Ovary (tissue), 7 donors: ENCODE measurements at regions not wholly inside any gene's neighbourhood (a gene's known extent, or its start where the extent isn't known, plus 50 kb on each side); places are given as distances from the start of the nearest gene placed in this dataset.

Source experiments
- DNase-seq, 5 donors: peaks; one replicate each; pipeline ENCODE4 v3.0.0-alpha.2; 2019 to 2020
- H3K27ac ChIP-seq, 2 donors: fragments of 200-600 bp; one replicate each; pipeline versions ENCODE4 v1.5.1 to v1.8.0; 2019 to 2022
- H3K27me3 ChIP-seq: fragments of 200-600 bp; one replicate; pipeline ENCODE4 v1.8.0; 2022
- H3K36me3 ChIP-seq: fragments of 200-600 bp; sonication (generic); one replicate; pipeline ENCODE4 v1.5.1; 2019
- H3K4me1 ChIP-seq: one replicate; pipeline ENCODE4 v1.8.1; 2013; ENCODE audit warnings: mild to moderate bottlenecking, moderate library complexity; ENCODE audit not compliant: insufficient read depth
- H3K4me3 ChIP-seq: fragments of 200-600 bp; sonication (generic); one replicate; pipeline ENCODE4 v1.5.1; 2017
- H3K9me3 ChIP-seq, 2 donors: fragments of 200-600 bp in 1 of 2; sonication (generic) in 1 of 2; one replicate each; pipeline versions ENCODE4 v1.5.1 to v1.8.1; 2013 to 2019; ENCODE audit warnings: mild to moderate bottlenecking in 1 of 2, moderate library complexity in 1 of 2
- EP300 ChIP-seq: sonication (generic); formaldehyde crosslinking; IDR thresholded peaks from one replicate; pipeline ENCODE4 v1.6.1; 2017; ENCODE audit warnings: antibody characterized with exemption
- POLR2A ChIP-seq: fragments of 450-650 bp; IDR thresholded peaks from one replicate; pipeline ENCODE4 v1.6.1; 2017; ENCODE audit warnings: antibody characterized with exemption, mild to moderate bottlenecking, moderate library complexity
- WGBS, 3 donors: extraction: QIAGEN DNeasy Blood & Tissue Kit in 1 of 3; methylation state at CpG; one replicate each; pipeline versions ENCODE4 v1.1.5 to v1.1.7; 2013 to 2017; 5-methylcytosine and 5-hydroxymethylcytosine counted together
- intact Hi-C, 4 donors: fragments of 100-400 bp; cut with DNase I; formaldehyde crosslinking; loops; one replicate each; pipeline versions ENCODE4 v1.11.0 to v1.15.1; 2022 to 2023
- TF ChIP-seq, protein P1 (sequence below), 3 donors: fragments of 450-650 bp in 2 of 3; fragments of 200-600 bp in 1 of 3; IDR thresholded peaks; one replicate each; pipeline versions ENCODE4 v1.5.1 to v1.8.0; 2016 to 2022; ENCODE audit warnings: antibody characterized with exemption in 3 of 3, mild to moderate bottlenecking in 1 of 3
- donor health status: DM: no; HTN: no; CAD: no; lungs with moderate emphysema.
- donor health status: DM: no; HTN: no; CAD: no.
- donor health status: Bipolar disorder and iron deficiency.
- donor health status: DM: no; HTN: no; CAD: no.
- donor health status: DM: yes; HTN: yes; CAD: no.

DNA sequence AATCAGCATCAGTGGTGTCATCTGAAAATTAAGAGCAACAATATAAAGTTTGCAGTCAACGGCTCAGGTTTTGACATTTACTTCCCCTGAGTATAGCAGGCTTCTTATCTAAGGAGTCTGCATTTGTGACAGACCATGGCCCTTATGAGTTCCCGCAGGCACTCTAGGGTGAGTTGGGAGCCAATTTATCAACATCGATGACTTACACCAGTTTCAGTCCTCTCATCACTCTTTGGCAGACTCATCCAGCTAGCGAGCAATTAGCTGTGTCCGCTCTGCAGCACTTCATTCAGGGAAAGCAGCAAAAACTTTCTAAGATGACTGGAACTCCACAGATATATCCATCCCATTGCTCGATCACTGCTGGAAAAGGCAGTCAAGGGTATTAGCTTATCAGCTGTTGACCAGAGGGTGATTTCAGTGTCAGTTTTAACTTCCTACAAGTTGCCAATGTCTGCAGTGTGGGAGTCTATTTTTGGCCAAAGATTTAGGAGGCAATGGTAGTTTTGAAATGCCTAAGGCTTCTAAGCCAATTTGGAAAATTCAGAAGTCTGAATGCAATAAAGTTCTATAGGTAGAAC lies 625.1 kb upstream of the TENM3 start:
- Histone ChIP-seq H3K4me1 (no peaks in the 10 kb centered on the region), H3K36me3 (no peaks in the 10 kb centered on the region), H3K27ac (no peak overlapping the region), H3K27me3 (no peaks in the 10 kb centered on the region), H3K4me3 (no peak overlapping the region), H3K9me3 (no peaks in the 10 kb centered on the region)
- TF ChIP-seq, protein P1, sequence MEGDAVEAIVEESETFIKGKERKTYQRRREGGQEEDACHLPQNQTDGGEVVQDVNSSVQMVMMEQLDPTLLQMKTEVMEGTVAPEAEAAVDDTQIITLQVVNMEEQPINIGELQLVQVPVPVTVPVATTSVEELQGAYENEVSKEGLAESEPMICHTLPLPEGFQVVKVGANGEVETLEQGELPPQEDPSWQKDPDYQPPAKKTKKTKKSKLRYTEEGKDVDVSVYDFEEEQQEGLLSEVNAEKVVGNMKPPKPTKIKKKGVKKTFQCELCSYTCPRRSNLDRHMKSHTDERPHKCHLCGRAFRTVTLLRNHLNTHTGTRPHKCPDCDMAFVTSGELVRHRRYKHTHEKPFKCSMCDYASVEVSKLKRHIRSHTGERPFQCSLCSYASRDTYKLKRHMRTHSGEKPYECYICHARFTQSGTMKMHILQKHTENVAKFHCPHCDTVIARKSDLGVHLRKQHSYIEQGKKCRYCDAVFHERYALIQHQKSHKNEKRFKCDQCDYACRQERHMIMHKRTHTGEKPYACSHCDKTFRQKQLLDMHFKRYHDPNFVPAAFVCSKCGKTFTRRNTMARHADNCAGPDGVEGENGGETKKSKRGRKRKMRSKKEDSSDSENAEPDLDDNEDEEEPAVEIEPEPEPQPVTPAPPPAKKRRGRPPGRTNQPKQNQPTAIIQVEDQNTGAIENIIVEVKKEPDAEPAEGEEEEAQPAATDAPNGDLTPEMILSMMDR (IDR thresholded peaks at IDR 0.05) = no peak
- TF ChIP-seq EP300 = no peak
- no peak for TF ChIP-seq POLR2A
- no peak for DNase-seq
- 71 to 78% (median 76%) methylated on average over 6 of the region's 6 CpGs for WGBS, 3 donors
- intact Hi-C loops = no loop called here

DNA sequence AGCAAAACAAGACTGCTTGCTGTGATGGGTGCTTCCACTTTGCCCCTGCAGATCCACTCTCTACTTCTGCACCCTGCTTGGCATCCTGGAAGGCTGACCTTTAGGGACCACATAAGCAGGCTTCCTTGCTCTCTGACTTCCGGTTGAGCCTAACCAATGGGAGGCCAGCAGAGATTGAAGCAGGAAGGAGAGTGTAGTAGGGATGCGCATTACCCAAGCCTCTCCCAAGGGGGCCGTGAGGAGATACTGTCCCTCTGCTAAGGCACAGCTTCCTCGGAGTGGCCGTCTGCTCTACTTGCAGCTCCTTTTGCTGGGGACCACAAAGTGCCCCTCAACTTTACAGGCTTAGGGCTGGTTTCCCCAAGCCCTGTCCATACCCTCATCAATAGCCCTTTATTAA lies 624.3 kb upstream of the TENM3 start:
- H3K9me3 ChIP-seq = no peaks in the 10 kb centered on the region
- H3K4me3 ChIP-seq = no peak overlapping the region
- DNase-seq = no peak
- no peak for TF ChIP-seq EP300
- TF ChIP-seq, protein P1 (IDR thresholded peaks at IDR 0.05) = no peak
- TF ChIP-seq POLR2A = no peak
- no peaks in the 10 kb centered on the region for H3K27me3 ChIP-seq
- intact Hi-C loops = no loop called here
- no peaks in the 10 kb centered on the region for H3K4me1 ChIP-seq
- no peaks in the 10 kb centered on the region for H3K36me3 ChIP-seq
- no peak overlapping the region for H3K27ac ChIP-seq
- 81 to 90% (median 90%) methylated on average over 5 of the region's 5 CpGs for WGBS, 3 donors

DNA sequence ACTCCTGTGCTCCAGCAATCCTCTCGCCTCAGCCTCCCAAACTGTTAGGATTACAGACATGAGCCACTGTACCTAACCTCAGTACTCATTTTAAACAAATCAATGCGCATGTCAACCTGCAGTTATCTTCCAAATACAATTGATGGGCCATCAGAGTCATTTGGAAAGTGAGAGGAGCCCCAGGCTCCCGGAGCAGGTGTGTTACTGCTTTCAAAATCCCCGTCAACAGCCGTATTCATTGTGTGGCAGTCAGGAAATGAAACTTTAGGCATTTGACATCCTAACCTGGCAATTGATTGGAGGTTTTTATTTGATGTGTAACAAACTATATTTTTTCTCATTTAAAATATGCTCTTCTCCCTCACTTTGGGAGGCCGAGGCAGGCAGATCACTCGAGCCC lies 623.6 kb upstream of the TENM3 start:
- H3K27me3 ChIP-seq = no peaks in the 10 kb centered on the region
- no peak overlapping the region for H3K4me3 ChIP-seq
- no peaks in the 10 kb centered on the region for H3K4me1 ChIP-seq
- intact Hi-C loops = no loop called here
- no peak overlapping the region for H3K27ac ChIP-seq
- 88 to 92% (median 92%) methylated on average over 7 of the region's 7 CpGs for WGBS, 3 donors
- no peak for DNase-seq
- TF ChIP-seq, protein P1 (IDR thresholded peaks at IDR 0.05) = no peak
- TF ChIP-seq POLR2A (no peak), EP300 (no peak)
- no peaks in the 10 kb centered on the region for H3K9me3 ChIP-seq
- H3K36me3 ChIP-seq = no peaks in the 10 kb centered on the region

DNA sequence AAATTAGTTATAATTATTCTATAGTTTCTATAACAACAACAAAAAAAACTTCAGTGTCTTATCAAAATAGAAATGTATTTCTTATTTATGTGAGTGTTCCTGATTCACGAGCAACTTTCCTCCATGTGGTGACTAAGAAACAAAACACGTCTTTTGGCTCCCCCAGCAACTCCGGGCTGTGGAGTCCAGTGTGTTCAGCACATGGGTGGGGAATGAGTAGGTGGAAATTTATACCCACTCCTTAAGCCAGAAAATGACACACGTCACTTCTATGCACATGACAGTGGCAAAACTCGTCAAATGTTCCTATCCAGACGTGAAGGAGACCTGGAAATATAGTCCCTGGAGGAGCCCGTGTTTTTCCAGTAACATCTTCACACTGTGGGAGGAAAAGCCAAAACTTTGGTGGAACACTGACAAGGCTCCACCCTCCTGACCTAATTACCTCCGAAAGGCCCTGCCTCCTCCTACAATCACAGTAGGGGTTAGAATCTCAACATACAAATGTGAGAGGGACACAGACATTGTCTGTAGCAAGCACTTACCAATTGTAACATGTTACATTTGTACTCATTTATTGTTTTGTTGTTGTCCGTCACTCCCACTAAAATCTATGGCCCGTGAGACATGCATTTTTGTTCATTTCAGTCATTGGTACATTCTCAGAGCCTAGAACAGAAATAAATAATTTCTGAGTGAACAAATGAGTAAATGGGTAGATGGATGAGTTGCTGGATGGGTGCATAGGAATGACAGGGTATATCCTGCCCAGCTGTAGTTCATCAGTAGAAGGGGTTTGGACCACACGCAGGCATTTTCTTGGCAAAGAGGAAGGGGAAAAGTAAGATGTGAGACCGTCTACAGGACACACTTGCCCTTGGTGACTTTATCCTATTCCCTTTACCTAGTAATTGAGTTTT lies 605.8 kb upstream of the TENM3 start:
- Histone ChIP-seq H3K4me3 (no peak overlapping the region), H3K36me3 (no peaks in the 10 kb centered on the region), H3K27me3 (no peaks in the 10 kb centered on the region), H3K4me1 (no peaks in the 10 kb centered on the region), H3K9me3 (no peaks in the 10 kb centered on the region), H3K27ac (no peak overlapping the region)
- WGBS, 3 donors = 70 to 79% (median 72%) methylated on average over 12 of the region's 12 CpGs
- intact Hi-C loops = no loop called here
- TF ChIP-seq, protein P1 (IDR thresholded peaks at IDR 0.05) = no peak
- TF ChIP-seq EP300 (no peak), POLR2A (no peak)
- DNase-seq = no peak
